Suprapubic skin (tissue), 4 donors: ENCODE measurements at regions not wholly inside any gene's neighbourhood (a gene's known extent, or its start where the extent isn't known, plus 50 kb on each side); places are given as distances from the start of the nearest gene placed in this dataset.

Experiments
- DNase-seq, 2 donors: peaks; one replicate each; pipeline ENCODE4 v3.0.0-alpha.2; 2019; ENCODE audit warnings: low spot score in 2 of 2
- H3K27ac ChIP-seq: fragments of 200-600 bp; sonication (generic); one replicate; pipeline ENCODE4 v1.5.1; 2019
- H3K27me3 ChIP-seq: fragments of 200-600 bp; sonication (generic); one replicate; pipeline ENCODE4 v1.5.1; 2019
- H3K36me3 ChIP-seq: fragments of 200-600 bp; sonication (generic); one replicate; pipeline ENCODE4 v1.5.1; 2019
- H3K4me1 ChIP-seq: fragments of 200-600 bp; sonication (generic); one replicate; pipeline ENCODE4 v1.5.1; 2019
- H3K4me3 ChIP-seq: fragments of 200-600 bp; sonication (generic); one replicate; pipeline ENCODE4 v1.5.1; 2019; ENCODE audit warnings: mild to moderate bottlenecking
- H3K9me3 ChIP-seq: fragments of 200-600 bp; sonication (generic); one replicate; pipeline ENCODE4 v1.5.1; 2019
- EP300 ChIP-seq: sonication (generic); formaldehyde crosslinking; IDR thresholded peaks from one replicate; pipeline ENCODE4 v1.6.1; 2017; ENCODE audit warnings: antibody characterized with exemption
- POLR2A ChIP-seq, 2 donors: fragments of 450-650 bp; IDR thresholded peaks; one replicate each; pipeline ENCODE4 v1.6.1; 2017; ENCODE audit warnings: antibody characterized with exemption in 2 of 2, mild to moderate bottlenecking in 2 of 2, moderate library complexity in 2 of 2
- POLR2AphosphoS5 ChIP-seq, 3 donors: sonication (generic); formaldehyde crosslinking; IDR thresholded peaks; one replicate each; pipeline ENCODE4 v1.6.1; 2017; ENCODE audit warnings: antibody characterized with exemption in 3 of 3
- WGBS: methylation state at CpG from one replicate; pipeline ENCODE4 v1.1.5; 2018; 5-methylcytosine and 5-hydroxymethylcytosine counted together
- TF ChIP-seq, protein P1 (sequence below), 2 donors: fragments of 200-600 bp in 1 of 2; fragments of 450-650 bp in 1 of 2; sonication (generic) in 1 of 2; IDR thresholded peaks; one replicate each; pipeline ENCODE4 v1.5.1; 2016 to 2019; ENCODE audit warnings: antibody characterized with exemption in 2 of 2, mild to moderate bottlenecking in 1 of 2, moderate library complexity in 1 of 2

DNA sequence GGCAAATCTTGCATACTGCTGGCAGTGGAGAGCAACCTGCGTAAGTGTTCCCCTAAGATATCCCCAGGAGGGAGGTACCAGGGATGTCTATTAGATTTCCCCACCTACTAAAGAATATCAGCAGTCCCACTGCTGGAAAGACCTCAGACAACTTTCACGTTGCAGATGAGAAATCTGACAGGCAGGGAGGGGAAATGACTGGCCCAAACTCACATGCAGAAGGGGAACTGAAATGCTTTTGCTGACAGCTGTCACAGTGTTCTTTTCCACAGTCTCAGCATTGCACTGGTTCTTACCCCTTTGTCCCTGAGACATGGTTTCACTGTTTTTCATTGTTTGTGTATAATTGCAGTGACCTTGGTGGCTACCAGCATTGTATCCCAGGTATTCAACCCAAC lies 84.8 kb upstream of the ATP1A1 start:
- Histone ChIP-seq H3K4me3 (no peak overlapping the region), H3K4me1 (peaks cover 41% of the 10 kb centered on the region), H3K27me3 (no peaks in the 10 kb centered on the region), H3K36me3 (no peaks in the 10 kb centered on the region), H3K27ac (no peak overlapping the region), H3K9me3 (no peaks in the 10 kb centered on the region)
- no peak for DNase-seq
- TF ChIP-seq EP300 (no peak), POLR2A (IDR thresholded peaks at IDR 0.05) (no peak), POLR2AphosphoS5 (IDR thresholded peaks at IDR 0.05) (no peak)
- TF ChIP-seq, protein P1, sequence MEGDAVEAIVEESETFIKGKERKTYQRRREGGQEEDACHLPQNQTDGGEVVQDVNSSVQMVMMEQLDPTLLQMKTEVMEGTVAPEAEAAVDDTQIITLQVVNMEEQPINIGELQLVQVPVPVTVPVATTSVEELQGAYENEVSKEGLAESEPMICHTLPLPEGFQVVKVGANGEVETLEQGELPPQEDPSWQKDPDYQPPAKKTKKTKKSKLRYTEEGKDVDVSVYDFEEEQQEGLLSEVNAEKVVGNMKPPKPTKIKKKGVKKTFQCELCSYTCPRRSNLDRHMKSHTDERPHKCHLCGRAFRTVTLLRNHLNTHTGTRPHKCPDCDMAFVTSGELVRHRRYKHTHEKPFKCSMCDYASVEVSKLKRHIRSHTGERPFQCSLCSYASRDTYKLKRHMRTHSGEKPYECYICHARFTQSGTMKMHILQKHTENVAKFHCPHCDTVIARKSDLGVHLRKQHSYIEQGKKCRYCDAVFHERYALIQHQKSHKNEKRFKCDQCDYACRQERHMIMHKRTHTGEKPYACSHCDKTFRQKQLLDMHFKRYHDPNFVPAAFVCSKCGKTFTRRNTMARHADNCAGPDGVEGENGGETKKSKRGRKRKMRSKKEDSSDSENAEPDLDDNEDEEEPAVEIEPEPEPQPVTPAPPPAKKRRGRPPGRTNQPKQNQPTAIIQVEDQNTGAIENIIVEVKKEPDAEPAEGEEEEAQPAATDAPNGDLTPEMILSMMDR (IDR thresholded peaks at IDR 0.05) = no peak
- WGBS = 80% methylated on average over 2 of the region's 2 CpGs

DNA sequence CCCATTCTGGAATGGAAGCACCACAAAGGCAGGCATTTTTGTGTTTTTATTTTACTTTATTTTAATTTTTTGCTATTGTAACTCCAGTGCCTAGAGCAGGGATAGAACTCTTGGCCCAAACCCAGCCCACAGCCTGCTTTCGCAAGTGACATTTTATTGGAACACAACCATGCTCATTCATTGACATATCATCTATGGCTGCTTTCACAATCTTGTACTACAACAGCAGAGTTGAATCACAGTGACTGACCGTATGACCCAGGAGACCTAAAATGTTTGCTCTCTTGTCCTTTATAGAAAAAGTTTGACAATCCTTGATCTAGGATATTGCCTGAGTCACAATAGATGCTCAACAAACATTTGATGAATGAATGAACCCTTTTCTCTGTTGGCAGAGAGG lies 83.9 kb upstream of the ATP1A1 start:
- peaks cover 41% of the 10 kb centered on the region for H3K4me1 ChIP-seq
- 41% methylated on average over 2 of the region's 2 CpGs for WGBS
- H3K9me3 ChIP-seq = no peaks in the 10 kb centered on the region
- no peaks in the 10 kb centered on the region for H3K36me3 ChIP-seq
- no peak overlapping the region for H3K4me3 ChIP-seq
- TF ChIP-seq POLR2A (IDR thresholded peaks at IDR 0.05) (no peak), POLR2AphosphoS5 (IDR thresholded peaks at IDR 0.05) (no peak), EP300 (no peak)
- TF ChIP-seq, protein P1 (IDR thresholded peaks at IDR 0.05) = no peak
- peak overlapping the region; percentile 47 for H3K27ac ChIP-seq
- DNase-seq = no peak
- no peaks in the 10 kb centered on the region for H3K27me3 ChIP-seq

DNA sequence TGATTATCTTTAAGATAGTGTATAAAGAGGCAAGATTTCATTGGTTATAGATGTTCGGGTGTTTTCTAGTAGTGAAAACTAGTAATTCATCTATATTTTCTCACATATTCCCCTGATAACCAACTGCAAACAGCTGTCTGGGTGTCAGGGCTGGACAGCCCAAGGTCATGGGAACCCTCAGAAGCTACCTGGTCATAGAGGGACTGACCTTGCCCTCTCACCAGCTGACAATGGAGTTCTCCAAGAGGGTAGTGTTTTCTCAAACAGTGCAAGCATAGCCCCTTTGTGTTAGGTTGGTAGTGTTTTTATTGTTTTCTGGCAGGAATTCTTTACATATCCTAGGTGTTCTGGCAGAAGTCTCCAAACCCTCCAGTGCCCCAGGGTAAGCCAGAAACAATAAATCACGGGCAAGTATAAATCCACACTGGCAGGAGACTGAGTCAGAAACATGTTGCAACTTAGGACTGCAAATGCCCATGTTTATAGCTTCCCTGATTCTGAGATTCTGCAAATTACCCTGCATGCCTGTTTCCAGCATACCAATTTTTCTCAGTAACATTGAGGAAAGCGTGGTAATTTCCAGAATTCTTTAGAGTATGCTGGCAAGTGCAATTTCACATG lies 82.8 kb upstream of the ATP1A1 start:
- no peak for DNase-seq
- no peak overlapping the region for H3K4me3 ChIP-seq
- H3K4me1 ChIP-seq = peaks cover 41% of the 10 kb centered on the region
- 45% methylated on average over 3 of the region's 3 CpGs for WGBS
- no peaks in the 10 kb centered on the region for H3K27me3 ChIP-seq
- TF ChIP-seq POLR2A (IDR thresholded peaks at IDR 0.05) (no peak), POLR2AphosphoS5 (IDR thresholded peaks at IDR 0.05) (no peak), EP300 (no peak)
- TF ChIP-seq, protein P1 (IDR thresholded peaks at IDR 0.05) = no peak
- peak overlapping the region; percentile 47 for H3K27ac ChIP-seq
- no peaks in the 10 kb centered on the region for H3K9me3 ChIP-seq
- no peaks in the 10 kb centered on the region for H3K36me3 ChIP-seq

DNA sequence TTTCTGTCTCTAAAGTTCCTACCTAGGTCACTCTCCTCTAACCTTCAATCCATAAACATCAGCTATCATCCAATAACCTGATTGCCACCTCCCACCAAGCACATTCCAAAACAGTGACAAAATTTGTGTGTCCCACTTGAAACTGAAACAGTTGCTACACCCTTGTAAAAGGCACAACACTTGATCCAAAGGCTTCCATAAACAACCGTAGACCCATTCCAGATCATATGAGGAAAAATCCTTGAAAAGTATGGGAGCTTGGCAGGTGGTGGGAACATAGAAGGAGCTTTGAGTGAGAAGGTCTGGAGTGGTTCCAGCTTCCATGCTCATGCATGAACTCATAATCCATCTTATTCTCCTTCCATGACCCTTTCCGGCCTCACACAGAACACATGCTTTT lies 82.0 kb upstream of the ATP1A1 start:
- Histone ChIP-seq H3K4me1 (peaks cover 41% of the 10 kb centered on the region), H3K4me3 (no peak overlapping the region), H3K36me3 (no peaks in the 10 kb centered on the region), H3K9me3 (no peaks in the 10 kb centered on the region), H3K27ac (peak overlapping the region; percentile 47), H3K27me3 (no peaks in the 10 kb centered on the region)
- 70% methylated on average over 2 of the region's 2 CpGs for WGBS
- DNase-seq = no peak
- TF ChIP-seq, protein P1 (IDR thresholded peaks at IDR 0.05) = no peak

DNA sequence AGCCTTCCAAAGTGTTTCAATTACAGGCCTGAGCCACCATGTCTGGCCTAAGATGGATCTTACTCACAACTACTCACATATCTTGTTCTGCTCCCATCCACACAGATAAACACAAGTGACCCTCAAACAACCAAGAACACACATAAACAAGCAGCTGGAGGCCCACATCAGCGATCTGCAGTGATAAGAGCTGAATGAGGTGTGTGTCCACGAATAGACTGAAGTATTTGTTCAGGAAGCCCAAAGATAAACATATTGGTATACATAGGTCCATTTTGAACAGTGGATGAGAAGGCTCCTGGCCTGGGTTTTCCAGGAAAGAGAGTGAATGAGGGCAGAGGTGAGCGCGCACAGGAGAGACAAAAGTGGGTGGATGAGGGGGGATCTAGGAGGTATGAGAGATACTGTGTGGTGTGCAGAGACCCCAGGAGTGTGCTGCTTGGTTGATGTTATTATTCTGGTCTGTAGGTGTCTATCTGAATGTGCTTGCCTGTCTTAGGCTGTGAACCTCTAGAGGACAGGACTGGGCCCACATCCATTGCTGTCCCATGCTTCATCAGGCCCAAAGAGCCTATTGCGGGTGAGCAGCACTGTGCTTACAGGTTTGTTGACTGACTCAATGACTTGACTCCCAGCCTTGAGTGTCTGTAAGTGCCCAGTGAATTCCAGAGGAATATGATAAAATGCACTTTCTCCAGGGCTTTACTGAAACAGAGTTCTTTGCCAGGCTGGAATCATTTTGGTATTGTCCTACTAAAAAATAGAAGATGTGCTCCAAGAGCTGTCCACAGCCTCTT lies 79.9 kb upstream of the ATP1A1 start:
- no peaks in the 10 kb centered on the region for H3K9me3 ChIP-seq
- peaks cover 38% of the 10 kb centered on the region for H3K4me1 ChIP-seq
- H3K27ac ChIP-seq = no peak overlapping the region
- 87% methylated on average over 5 of the region's 5 CpGs for WGBS
- no peak for DNase-seq
- TF ChIP-seq, protein P1 (IDR thresholded peaks at IDR 0.05) = no peak
- no peak for TF ChIP-seq POLR2AphosphoS5 (IDR thresholded peaks at IDR 0.05)
- no peak for TF ChIP-seq POLR2A (IDR thresholded peaks at IDR 0.05)
- TF ChIP-seq EP300 = no peak
- H3K4me3 ChIP-seq = no peak overlapping the region
- no peaks in the 10 kb centered on the region for H3K36me3 ChIP-seq
- no peaks in the 10 kb centered on the region for H3K27me3 ChIP-seq
